ENCODE measurements at regions not wholly inside any gene's neighbourhood (a gene's known extent, or its start where the extent isn't known, plus 50 kb on each side); places are given as distances from the start of the nearest gene placed in this dataset.
"Not testable (repeated sequence)": the region's sequence is repeated elsewhere in the genome, so short reads cannot be mapped to it uniquely, and the experiment has no call there.

DNA sequence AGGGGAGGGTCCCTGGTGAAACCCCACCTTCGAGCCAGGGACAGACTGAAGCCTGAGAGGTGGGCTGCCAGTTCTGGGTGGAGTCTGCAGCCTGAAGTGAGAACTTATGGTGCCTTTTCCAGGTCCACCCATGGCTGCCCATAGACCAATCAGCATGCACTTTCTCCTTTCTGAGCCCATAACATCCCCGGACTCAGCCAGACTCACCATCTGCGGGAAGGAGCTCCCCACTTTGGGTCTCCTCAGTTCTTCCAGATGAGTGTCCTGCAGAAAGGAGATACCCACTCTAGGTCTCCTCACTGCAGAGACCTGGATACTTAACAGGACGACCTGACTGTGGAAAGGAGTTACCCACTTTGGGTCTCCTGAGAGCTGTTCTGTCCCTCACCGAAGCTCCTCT is 1673.4 kb upstream of the TMEFF2 start:
- H3K36me3 ChIP-seq (ENCODE audit: control insufficient read depth, insufficient read depth, low read length): no peaks in the 10 kb centered on the region
- no peaks in the 10 kb centered on the region for H3K4me1 ChIP-seq (ENCODE audit: control insufficient read depth, insufficient read depth, low read length, poor library complexity, severe bottlenecking)
- H3K4me3 ChIP-seq (ENCODE audit: insufficient read depth, low read depth, low read length, poor library complexity, severe bottlenecking): no peak overlapping the region
- H3K27me3 ChIP-seq (replicated peaks; ENCODE audit: control insufficient read depth, insufficient read depth, low read length, poor library complexity, severe bottlenecking): no peaks in the 10 kb centered on the region
- DNase-seq: no peak
- H3K27ac ChIP-seq (ENCODE audit: insufficient read depth, low read length, poor library complexity, severe bottlenecking): no peak overlapping the region
- H3K9me3 ChIP-seq (ENCODE audit: control insufficient read depth, low read length): no peaks in the 10 kb centered on the region

DNA sequence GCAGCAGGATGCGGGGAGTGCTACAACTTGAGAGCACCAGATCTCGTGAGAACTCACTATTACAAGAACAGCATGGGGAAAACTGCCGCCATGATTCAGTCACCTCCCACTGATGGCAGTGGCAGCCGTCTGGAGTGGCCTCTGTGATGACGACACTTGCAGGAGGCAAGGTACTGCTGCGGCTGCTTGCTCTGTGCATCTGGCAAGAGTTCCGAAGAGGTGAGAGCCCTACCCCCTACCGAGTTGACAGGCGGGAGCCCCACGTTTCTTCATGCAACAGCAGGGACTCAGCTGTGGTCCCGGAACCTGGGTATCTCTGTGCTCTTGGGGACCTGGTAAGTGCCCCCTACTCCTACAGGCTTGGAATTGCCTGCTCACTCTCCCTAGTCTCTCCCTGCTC is 1672.7 kb upstream of the TMEFF2 start:
- no peak for DNase-seq
- Histone ChIP-seq H3K27me3 (replicated peaks; ENCODE audit: control insufficient read depth, insufficient read depth, low read length, poor library complexity, severe bottlenecking) (no peaks in the 10 kb centered on the region), H3K36me3 (ENCODE audit: control insufficient read depth, insufficient read depth, low read length) (no peaks in the 10 kb centered on the region), H3K4me3 (ENCODE audit: insufficient read depth, low read depth, low read length, poor library complexity, severe bottlenecking) (no peak overlapping the region), H3K4me1 (ENCODE audit: control insufficient read depth, insufficient read depth, low read length, poor library complexity, severe bottlenecking) (no peaks in the 10 kb centered on the region), H3K27ac (ENCODE audit: insufficient read depth, low read length, poor library complexity, severe bottlenecking) (no peak overlapping the region), H3K9me3 (ENCODE audit: control insufficient read depth, low read length) (no peaks in the 10 kb centered on the region)

GRCh38 chr2:193861557-193861956 is 1666.8 kb upstream of the TMEFF2 start:
- H3K36me3 ChIP-seq (ENCODE audit: control insufficient read depth, insufficient read depth, low read length): no peaks in the 10 kb centered on the region
- no peaks in the 10 kb centered on the region for H3K4me1 ChIP-seq (ENCODE audit: control insufficient read depth, insufficient read depth, low read length, poor library complexity, severe bottlenecking)
- H3K27me3 ChIP-seq (replicated peaks; ENCODE audit: control insufficient read depth, insufficient read depth, low read length, poor library complexity, severe bottlenecking): no peaks in the 10 kb centered on the region
- no peak for DNase-seq
- no peak overlapping the region for H3K27ac ChIP-seq (ENCODE audit: insufficient read depth, low read length, poor library complexity, severe bottlenecking)
- H3K4me3 ChIP-seq (ENCODE audit: insufficient read depth, low read depth, low read length, poor library complexity, severe bottlenecking): no peak overlapping the region
- H3K9me3 ChIP-seq (ENCODE audit: control insufficient read depth, low read length): no peaks in the 10 kb centered on the region

DNA sequence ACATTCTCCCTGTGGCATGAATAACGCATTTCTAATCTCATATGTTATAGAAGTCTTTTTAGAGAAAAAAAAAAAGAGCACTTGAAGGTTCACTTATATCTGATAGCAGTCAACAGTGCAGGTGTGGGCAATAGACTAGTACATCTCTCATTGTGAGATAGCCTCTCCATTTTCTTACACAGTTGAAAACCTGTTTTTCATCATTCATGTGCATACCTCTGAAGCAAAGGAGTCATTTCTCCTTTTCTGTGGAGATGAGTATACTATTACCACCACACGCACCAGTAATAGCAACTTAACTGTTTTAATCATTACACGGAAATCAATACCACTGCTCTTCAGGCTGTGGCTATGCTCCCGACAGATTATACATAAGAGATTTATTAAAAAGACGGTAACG is 1653.3 kb upstream of the TMEFF2 start:
- Histone ChIP-seq H3K4me1 (ENCODE audit: control insufficient read depth, insufficient read depth, low read length, poor library complexity, severe bottlenecking) (no peaks in the 10 kb centered on the region), H3K27me3 (replicated peaks; ENCODE audit: control insufficient read depth, insufficient read depth, low read length, poor library complexity, severe bottlenecking) (no peaks in the 10 kb centered on the region), H3K36me3 (ENCODE audit: control insufficient read depth, insufficient read depth, low read length) (no peaks in the 10 kb centered on the region), H3K9me3 (ENCODE audit: control insufficient read depth, low read length) (no peaks in the 10 kb centered on the region), H3K27ac (ENCODE audit: insufficient read depth, low read length, poor library complexity, severe bottlenecking) (no peak overlapping the region), H3K4me3 (ENCODE audit: insufficient read depth, low read depth, low read length, poor library complexity, severe bottlenecking) (no peak overlapping the region)
- no peak for DNase-seq

DNA sequence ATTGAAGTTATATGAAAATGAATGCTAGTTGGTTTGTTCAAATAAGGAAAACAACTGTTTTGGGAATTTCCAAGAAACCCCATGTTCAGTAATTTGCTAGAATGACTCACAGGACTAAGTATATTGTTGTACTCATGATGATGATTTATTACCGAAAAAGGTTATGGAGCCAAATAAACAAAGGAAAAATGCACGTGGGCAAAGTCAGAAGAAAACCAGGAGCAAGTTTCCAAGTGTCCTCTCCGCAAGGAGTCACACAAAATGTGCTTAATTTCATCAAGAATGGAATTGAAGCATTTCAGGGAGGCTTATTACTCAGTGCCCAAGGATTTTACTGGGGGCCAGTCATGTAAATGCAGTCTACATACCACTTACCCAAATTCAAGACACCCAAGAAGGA is 1652.4 kb upstream of the TMEFF2 start:
- no peaks in the 10 kb centered on the region for H3K4me1 ChIP-seq (ENCODE audit: control insufficient read depth, insufficient read depth, low read length, poor library complexity, severe bottlenecking)
- no peaks in the 10 kb centered on the region for H3K9me3 ChIP-seq (ENCODE audit: control insufficient read depth, low read length)
- no peak for DNase-seq
- no peak overlapping the region for H3K27ac ChIP-seq (ENCODE audit: insufficient read depth, low read length, poor library complexity, severe bottlenecking)
- no peaks in the 10 kb centered on the region for H3K36me3 ChIP-seq (ENCODE audit: control insufficient read depth, insufficient read depth, low read length)
- no peaks in the 10 kb centered on the region for H3K27me3 ChIP-seq (replicated peaks; ENCODE audit: control insufficient read depth, insufficient read depth, low read length, poor library complexity, severe bottlenecking)
- H3K4me3 ChIP-seq (ENCODE audit: insufficient read depth, low read depth, low read length, poor library complexity, severe bottlenecking): no peak overlapping the region

- no peak for DNase-seq
- Histone ChIP-seq H3K4me3 (ENCODE audit: insufficient read depth, low read depth, low read length, poor library complexity, severe bottlenecking) (no peak overlapping the region), H3K27me3 (replicated peaks; ENCODE audit: control insufficient read depth, insufficient read depth, low read length, poor library complexity, severe bottlenecking) (no peaks in the 10 kb centered on the region), H3K4me1 (ENCODE audit: control insufficient read depth, insufficient read depth, low read length, poor library complexity, severe bottlenecking) (no peaks in the 10 kb centered on the region), H3K36me3 (ENCODE audit: control insufficient read depth, insufficient read depth, low read length) (no peaks in the 10 kb centered on the region), H3K9me3 (ENCODE audit: control insufficient read depth, low read length) (no peaks in the 10 kb centered on the region), H3K27ac (ENCODE audit: insufficient read depth, low read length, poor library complexity, severe bottlenecking) (no peak overlapping the region)
These were observed 1650.9 kb upstream of the TMEFF2 start for GRCh38 chr2:193845604-193846003.

DNA sequence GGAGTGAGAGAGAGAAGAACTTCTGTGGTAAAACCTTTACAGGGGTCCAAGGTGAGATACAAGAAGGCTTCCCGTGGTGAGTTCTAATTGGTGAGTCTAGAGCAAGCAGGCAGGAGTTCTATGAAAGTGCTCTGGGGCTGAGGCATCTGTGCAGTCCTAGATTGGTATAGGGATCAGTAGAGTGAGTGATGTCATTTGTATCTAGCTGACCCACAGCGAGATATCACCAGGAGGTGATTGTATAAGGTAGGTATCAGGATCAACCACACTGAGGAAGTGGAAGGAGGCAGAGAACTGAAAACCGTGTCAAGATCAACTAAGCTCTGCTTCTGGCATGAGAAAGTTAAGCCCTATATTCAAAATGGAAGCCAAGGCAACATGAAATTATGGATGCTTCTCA is 1648.9 kb upstream of the TMEFF2 start:
- no peak for DNase-seq
- Histone ChIP-seq H3K4me3 (ENCODE audit: insufficient read depth, low read depth, low read length, poor library complexity, severe bottlenecking) (no peak overlapping the region), H3K27me3 (replicated peaks; ENCODE audit: control insufficient read depth, insufficient read depth, low read length, poor library complexity, severe bottlenecking) (no peaks in the 10 kb centered on the region), H3K27ac (ENCODE audit: insufficient read depth, low read length, poor library complexity, severe bottlenecking) (no peak overlapping the region), H3K36me3 (ENCODE audit: control insufficient read depth, insufficient read depth, low read length) (no peaks in the 10 kb centered on the region), H3K4me1 (ENCODE audit: control insufficient read depth, insufficient read depth, low read length, poor library complexity, severe bottlenecking) (no peaks in the 10 kb centered on the region), H3K9me3 (ENCODE audit: control insufficient read depth, low read length) (no peaks in the 10 kb centered on the region)

DNA sequence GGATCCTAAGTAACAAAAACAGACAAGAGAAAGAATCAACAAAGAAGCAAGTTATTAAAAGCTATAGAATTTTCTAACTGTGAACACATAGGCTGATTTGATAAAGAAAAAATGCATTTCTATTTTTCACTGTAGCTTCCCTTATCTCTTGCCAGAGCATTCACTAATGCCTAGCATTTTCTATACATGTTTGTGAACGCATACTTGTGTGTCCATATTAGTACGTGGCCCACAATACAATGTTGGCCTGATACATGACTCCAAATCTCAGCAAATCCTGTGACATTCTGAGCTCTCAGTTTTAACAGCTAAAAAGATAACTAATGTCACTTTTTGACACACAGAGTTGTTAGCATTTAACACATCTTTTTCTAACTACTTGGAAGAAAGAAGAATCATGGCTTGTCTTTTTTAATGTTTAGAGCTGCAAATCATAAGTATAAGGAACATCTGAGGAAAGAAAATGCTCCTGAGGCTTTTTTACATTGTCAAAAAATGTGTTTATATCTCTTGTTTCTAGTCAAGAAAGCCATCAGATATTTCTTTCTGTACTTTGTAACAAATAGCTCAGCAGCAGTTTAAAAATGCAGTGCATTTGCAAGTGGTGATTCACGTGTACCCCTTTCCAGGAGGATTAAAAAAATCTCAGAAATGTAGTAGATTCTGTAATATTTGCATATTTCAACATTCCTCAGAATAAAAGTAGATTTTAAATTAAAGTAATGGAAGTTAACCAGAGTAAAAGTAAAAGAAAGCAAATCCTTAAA is 1646.8 kb upstream of the TMEFF2 start:
- no peak overlapping the region for H3K4me3 ChIP-seq (ENCODE audit: insufficient read depth, low read depth, low read length, poor library complexity, severe bottlenecking)
- H3K4me1 ChIP-seq (ENCODE audit: control insufficient read depth, insufficient read depth, low read length, poor library complexity, severe bottlenecking): no peaks in the 10 kb centered on the region
- H3K36me3 ChIP-seq (ENCODE audit: control insufficient read depth, insufficient read depth, low read length): no peaks in the 10 kb centered on the region
- DNase-seq: no peak
- no peaks in the 10 kb centered on the region for H3K27me3 ChIP-seq (replicated peaks; ENCODE audit: control insufficient read depth, insufficient read depth, low read length, poor library complexity, severe bottlenecking)
- no peak overlapping the region for H3K27ac ChIP-seq (ENCODE audit: insufficient read depth, low read length, poor library complexity, severe bottlenecking)
- no peaks in the 10 kb centered on the region for H3K9me3 ChIP-seq (ENCODE audit: control insufficient read depth, low read length)

DNA sequence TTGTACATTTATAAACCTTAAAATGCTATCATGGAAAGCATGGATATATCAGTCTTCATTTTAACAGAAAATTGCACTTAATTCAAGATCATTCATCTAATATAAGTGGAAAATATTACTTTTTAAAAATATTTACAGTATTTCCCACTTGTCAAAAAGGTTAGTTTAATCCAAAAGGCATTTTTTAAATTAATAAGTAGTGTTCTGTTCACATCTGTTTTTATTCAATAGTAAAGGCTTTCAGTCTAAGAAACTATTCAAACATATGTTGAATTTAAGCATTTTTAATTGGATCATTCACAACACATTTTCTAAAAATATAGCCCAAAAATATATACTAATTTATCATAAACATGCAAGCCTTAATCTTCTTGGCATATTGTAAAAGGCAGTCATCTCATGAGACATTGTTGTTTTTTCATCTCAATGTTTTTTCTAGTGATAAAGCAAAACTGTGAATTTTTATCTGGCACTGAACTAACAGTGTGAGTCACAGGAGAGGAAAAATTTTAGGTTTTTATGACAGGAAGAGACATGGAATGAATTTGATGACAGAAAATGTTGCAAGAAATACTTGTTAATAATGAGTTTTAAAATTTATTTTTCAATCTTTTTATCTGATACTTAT is 1642.5 kb upstream of the TMEFF2 start:
- Histone ChIP-seq H3K4me1 (ENCODE audit: control insufficient read depth, insufficient read depth, low read length, poor library complexity, severe bottlenecking) (no peaks in the 10 kb centered on the region), H3K4me3 (ENCODE audit: insufficient read depth, low read depth, low read length, poor library complexity, severe bottlenecking) (no peak overlapping the region), H3K27me3 (replicated peaks; ENCODE audit: control insufficient read depth, insufficient read depth, low read length, poor library complexity, severe bottlenecking) (no peaks in the 10 kb centered on the region), H3K36me3 (ENCODE audit: control insufficient read depth, insufficient read depth, low read length) (no peaks in the 10 kb centered on the region), H3K27ac (ENCODE audit: insufficient read depth, low read length, poor library complexity, severe bottlenecking) (no peak overlapping the region), H3K9me3 (ENCODE audit: control insufficient read depth, low read length) (no peaks in the 10 kb centered on the region)
- DNase-seq: no peak

DNA sequence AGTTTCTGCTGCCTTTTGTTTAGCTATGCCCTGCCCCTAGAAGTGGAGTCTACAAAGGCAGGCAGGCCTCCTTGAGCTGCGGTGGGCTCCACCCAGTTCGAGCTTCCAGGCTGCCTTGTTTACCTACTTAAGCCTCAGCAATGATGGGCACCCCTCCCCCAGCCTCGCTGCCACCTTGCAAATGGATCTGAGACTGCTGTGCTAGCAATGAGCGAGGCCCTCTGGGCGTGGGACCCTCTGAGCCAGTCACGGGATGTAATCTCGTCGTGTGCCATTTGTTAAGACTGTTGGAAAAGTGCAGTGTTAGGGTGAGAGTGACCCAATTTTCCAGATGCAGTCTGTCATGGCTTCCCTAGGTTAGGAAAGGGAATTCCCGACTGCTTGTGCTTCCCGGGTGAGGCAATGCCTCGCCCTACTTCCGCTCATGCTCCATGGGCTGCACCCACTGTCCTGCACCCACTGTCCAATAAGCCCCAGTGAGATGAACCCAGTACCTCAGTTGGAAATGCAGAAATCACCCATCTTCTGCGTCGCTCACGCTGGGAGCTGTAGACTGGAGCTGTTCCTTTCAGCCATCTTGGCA is 1641.8 kb upstream of the TMEFF2 start:
- H3K4me3 ChIP-seq (ENCODE audit: insufficient read depth, low read depth, low read length, poor library complexity, severe bottlenecking); DNase-seq: not testable (repeated sequence)

More for the DNA sequence above, 1641.8 kb upstream of the TMEFF2 start:
- H3K4me1 ChIP-seq (ENCODE audit: control insufficient read depth, insufficient read depth, low read length, poor library complexity, severe bottlenecking); H3K27ac ChIP-seq (ENCODE audit: insufficient read depth, low read length, poor library complexity, severe bottlenecking); H3K27me3 ChIP-seq (replicated peaks; ENCODE audit: control insufficient read depth, insufficient read depth, low read length, poor library complexity, severe bottlenecking); H3K9me3 ChIP-seq (ENCODE audit: control insufficient read depth, low read length); H3K36me3 ChIP-seq (ENCODE audit: control insufficient read depth, insufficient read depth, low read length): not testable (repeated sequence)
